ENCODE measurements at regions not wholly inside any gene's neighbourhood (a gene's known extent, or its start where the extent isn't known, plus 50 kb on each side); places are given as distances from the start of the nearest gene placed in this dataset.
"Not testable (repeated sequence)": the region's sequence is repeated elsewhere in the genome, so short reads cannot be mapped to it uniquely, and the experiment has no call there.

GRCh38 chr16:85279402-85279801, 167.1 kb upstream of the CIBAR2 start:
- no peak for DNase-seq

GRCh38 chr16:85279825-85280545, 167.7 kb upstream of the CIBAR2 start:
- no peak for DNase-seq

- DNase-seq: no peak
Measured at GRCh38 chr16:85281181-85281580, 168.9 kb upstream of the CIBAR2 start.

GRCh38 chr16:85282842-85283241, 170.6 kb upstream of the CIBAR2 start:
- no peak for DNase-seq

- no peak for DNase-seq
Measured at GRCh38 chr16:85283305-85284050, 171.2 kb upstream of the CIBAR2 start.

- DNase-seq: no peak
Measured at GRCh38 chr16:85284141-85284817, 172.0 kb upstream of the CIBAR2 start.

- no peak for DNase-seq
Measured at GRCh38 chr16:85285681-85286065, 173.4 kb upstream of the CIBAR2 start.

- DNase-seq: no peak
Measured at GRCh38 chr16:85286066-85286831, 174.0 kb upstream of the CIBAR2 start.

GRCh38 chr16:85286951-85287814, 174.9 kb upstream of the CIBAR2 start:
- DNase-seq: no peak

GRCh38 chr16:85287815-85288109, 175.5 kb upstream of the CIBAR2 start:
- not testable (repeated sequence) for DNase-seq

GRCh38 chr16:85288341-85288868, 176.1 kb upstream of the CIBAR2 start:
- DNase-seq: no peak

- no peak for DNase-seq
Measured at GRCh38 chr16:85288869-85289660, 176.8 kb upstream of the CIBAR2 start.

GRCh38 chr16:85289760-85290625, 177.7 kb upstream of the CIBAR2 start:
- no peak for DNase-seq

GRCh38 chr16:85290626-85291301, 178.5 kb upstream of the CIBAR2 start:
- DNase-seq: no peak

- no peak for DNase-seq
Measured at GRCh38 chr16:85291302-85292148, 179.3 kb upstream of the CIBAR2 start.

GRCh38 chr16:85293458-85293857, 181.2 kb upstream of the CIBAR2 start:
- no peak for DNase-seq

GRCh38 chr16:85293904-85294642, 181.8 kb upstream of the CIBAR2 start:
- DNase-seq: no peak

All from NCI-H1930 (cell line).